ENCODE measurements at regions not wholly inside any gene's neighbourhood (a gene's known extent, or its start where the extent isn't known, plus 50 kb on each side); places are given as distances from the start of the nearest gene placed in this dataset.

GRCh38 chr13:39279077-39279476 lies 240.8 kb downstream of the NHLRC3 start:
- TF ChIP-seq CTCF (IDR thresholded peaks at IDR 0.05), result no peak
- TF ChIP-seq POLR2AphosphoS5 (IDR thresholded peaks at IDR 0.05), result no peak
